ENCODE measurements at regions not wholly inside any gene's neighbourhood (a gene's known extent, or its start where the extent isn't known, plus 50 kb on each side); places are given as distances from the start of the nearest gene placed in this dataset.

- Histone ChIP-seq H3K36me3 (no peaks in the 10 kb centered on the region), H3K4me1 (no peaks in the 10 kb centered on the region), H3K9me3 (no peaks in the 10 kb centered on the region), H3K27me3 (no peaks in the 10 kb centered on the region), H3K4me3 (no peak overlapping the region), H3K27ac (no peak overlapping the region)
- intact Hi-C loops (cut with DNase I; ENCODE audit: low total_unique reads), result no loop called here
- in situ Hi-C loops (cut with MboI; ENCODE audit: low sequenced_read_pairs in 4 of 4), result no loop called here
- DNase-seq (no peak), ATAC-seq (no peak)
- TF ChIP-seq, protein P1, sequence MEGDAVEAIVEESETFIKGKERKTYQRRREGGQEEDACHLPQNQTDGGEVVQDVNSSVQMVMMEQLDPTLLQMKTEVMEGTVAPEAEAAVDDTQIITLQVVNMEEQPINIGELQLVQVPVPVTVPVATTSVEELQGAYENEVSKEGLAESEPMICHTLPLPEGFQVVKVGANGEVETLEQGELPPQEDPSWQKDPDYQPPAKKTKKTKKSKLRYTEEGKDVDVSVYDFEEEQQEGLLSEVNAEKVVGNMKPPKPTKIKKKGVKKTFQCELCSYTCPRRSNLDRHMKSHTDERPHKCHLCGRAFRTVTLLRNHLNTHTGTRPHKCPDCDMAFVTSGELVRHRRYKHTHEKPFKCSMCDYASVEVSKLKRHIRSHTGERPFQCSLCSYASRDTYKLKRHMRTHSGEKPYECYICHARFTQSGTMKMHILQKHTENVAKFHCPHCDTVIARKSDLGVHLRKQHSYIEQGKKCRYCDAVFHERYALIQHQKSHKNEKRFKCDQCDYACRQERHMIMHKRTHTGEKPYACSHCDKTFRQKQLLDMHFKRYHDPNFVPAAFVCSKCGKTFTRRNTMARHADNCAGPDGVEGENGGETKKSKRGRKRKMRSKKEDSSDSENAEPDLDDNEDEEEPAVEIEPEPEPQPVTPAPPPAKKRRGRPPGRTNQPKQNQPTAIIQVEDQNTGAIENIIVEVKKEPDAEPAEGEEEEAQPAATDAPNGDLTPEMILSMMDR (IDR thresholded peaks at IDR 0.05 in 4 of 5, conservative IDR thresholded peaks at IDR 0.05 in 1 of 5), result no peak
- TF ChIP-seq POLR2A (IDR thresholded peaks at IDR 0.05), result no peak
These were observed 72.4 kb upstream of the MARK1 start for GRCh38 chr1:220455559-220455958.

- Histone ChIP-seq H3K4me3 (no peak overlapping the region), H3K27me3 (no peaks in the 10 kb centered on the region), H3K36me3 (no peaks in the 10 kb centered on the region), H3K9me3 (no peaks in the 10 kb centered on the region), H3K4me1 (no peaks in the 10 kb centered on the region), H3K27ac (no peak overlapping the region)
- TF ChIP-seq, protein P1 (IDR thresholded peaks at IDR 0.05 in 4 of 5, conservative IDR thresholded peaks at IDR 0.05 in 1 of 5), result no peak
- no peak for TF ChIP-seq POLR2A (IDR thresholded peaks at IDR 0.05)
- intact Hi-C loops (cut with DNase I; ENCODE audit: low total_unique reads), result no loop called here
- in situ Hi-C loops (cut with MboI; ENCODE audit: low sequenced_read_pairs in 4 of 4), result no loop called here
- DNase-seq, result no peak
- ATAC-seq, result no peak
These were observed 73.7 kb upstream of the MARK1 start for GRCh38 chr1:220454155-220454777.

DNA sequence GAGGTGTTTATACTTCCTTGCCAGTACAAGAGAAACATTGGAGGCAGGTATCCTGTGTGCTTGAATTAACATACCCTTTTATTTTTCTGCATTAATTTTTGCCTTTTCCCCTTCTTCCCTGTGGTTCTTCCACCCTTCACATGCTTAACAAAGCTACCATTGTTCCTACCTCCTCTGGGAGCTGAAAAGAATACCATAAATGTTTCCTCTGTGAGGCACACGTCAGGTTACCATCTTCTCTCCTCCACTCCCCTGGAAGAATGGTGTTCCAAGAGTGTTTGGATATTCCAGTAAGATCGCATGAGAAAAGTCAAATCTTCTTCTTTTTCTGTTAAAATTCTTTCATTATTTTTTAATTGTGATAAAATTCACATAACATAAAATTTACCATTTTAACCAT is 74.6 kb upstream of the MARK1 start:
- in situ Hi-C loops (cut with MboI; ENCODE audit: low sequenced_read_pairs in 4 of 4), result no loop called here
- no peak for ATAC-seq
- intact Hi-C loops (cut with DNase I; ENCODE audit: low total_unique reads), result no loop called here

GRCh38 chr1:220451532-220451931 is 76.4 kb upstream of the MARK1 start:
- Histone ChIP-seq H3K27me3 (no peaks in the 10 kb centered on the region), H3K27ac (no peak overlapping the region), H3K9me3 (no peaks in the 10 kb centered on the region), H3K4me1 (no peaks in the 10 kb centered on the region), H3K4me3 (no peak overlapping the region), H3K36me3 (no peaks in the 10 kb centered on the region)
- in situ Hi-C loops (cut with MboI; ENCODE audit: low sequenced_read_pairs in 4 of 4) (no loop called here), intact Hi-C loops (cut with DNase I; ENCODE audit: low total_unique reads) (no loop called here)
- DNase-seq, result no peak
- TF ChIP-seq, protein P1 (IDR thresholded peaks at IDR 0.05 in 4 of 5, conservative IDR thresholded peaks at IDR 0.05 in 1 of 5), result no peak
- TF ChIP-seq POLR2A (IDR thresholded peaks at IDR 0.05), result no peak
- ATAC-seq, result no peak

More for the DNA sequence above, 74.6 kb upstream of the MARK1 start:
- no peak overlapping the region for H3K4me3 ChIP-seq
- H3K27me3 ChIP-seq, result no peaks in the 10 kb centered on the region
- H3K4me1 ChIP-seq, result no peaks in the 10 kb centered on the region
- H3K27ac ChIP-seq, result no peak overlapping the region
- no peaks in the 10 kb centered on the region for H3K9me3 ChIP-seq
- TF ChIP-seq POLR2A (IDR thresholded peaks at IDR 0.05), result no peak
- TF ChIP-seq, protein P1 (IDR thresholded peaks at IDR 0.05 in 4 of 5, conservative IDR thresholded peaks at IDR 0.05 in 1 of 5), result no peak
- H3K36me3 ChIP-seq, result no peaks in the 10 kb centered on the region
- DNase-seq, result no peak

GRCh38 chr1:220450927-220451326 is 77.0 kb upstream of the MARK1 start:
- Histone ChIP-seq H3K36me3 (no peaks in the 10 kb centered on the region), H3K27me3 (no peaks in the 10 kb centered on the region), H3K27ac (no peak overlapping the region), H3K4me1 (no peaks in the 10 kb centered on the region), H3K4me3 (no peak overlapping the region), H3K9me3 (no peaks in the 10 kb centered on the region)
- ATAC-seq, result no peak
- TF ChIP-seq, protein P1 (IDR thresholded peaks at IDR 0.05 in 4 of 5, conservative IDR thresholded peaks at IDR 0.05 in 1 of 5), result no peak
- no peak for TF ChIP-seq POLR2A (IDR thresholded peaks at IDR 0.05)
- in situ Hi-C loops (cut with MboI; ENCODE audit: low sequenced_read_pairs in 4 of 4), result no loop called here
- intact Hi-C loops (cut with DNase I; ENCODE audit: low total_unique reads), result no loop called here
- DNase-seq, result no peak

Measured in gastrocnemius medialis (tissue), 4 donors.